GM21786 (cell line): ENCODE measurements at regions not wholly inside any gene's neighbourhood (a gene's known extent, or its start where the extent isn't known, plus 50 kb on each side); places are given as distances from the start of the nearest gene placed in this dataset.
"Not testable (repeated sequence)": the region's sequence is repeated elsewhere in the genome, so short reads cannot be mapped to it uniquely, and the experiment has no call there.

Experiments
- ATAC-seq: cut with Tn5 transposase; IDR thresholded peaks from one replicate; pipeline ENCODE4 v1.9.1; 2021; ENCODE audit not compliant: unreplicated experiment

GRCh38 chr12:34301251-34302130, 279.2 kb downstream of the ALG10 start:
- ATAC-seq = no peak

DNA sequence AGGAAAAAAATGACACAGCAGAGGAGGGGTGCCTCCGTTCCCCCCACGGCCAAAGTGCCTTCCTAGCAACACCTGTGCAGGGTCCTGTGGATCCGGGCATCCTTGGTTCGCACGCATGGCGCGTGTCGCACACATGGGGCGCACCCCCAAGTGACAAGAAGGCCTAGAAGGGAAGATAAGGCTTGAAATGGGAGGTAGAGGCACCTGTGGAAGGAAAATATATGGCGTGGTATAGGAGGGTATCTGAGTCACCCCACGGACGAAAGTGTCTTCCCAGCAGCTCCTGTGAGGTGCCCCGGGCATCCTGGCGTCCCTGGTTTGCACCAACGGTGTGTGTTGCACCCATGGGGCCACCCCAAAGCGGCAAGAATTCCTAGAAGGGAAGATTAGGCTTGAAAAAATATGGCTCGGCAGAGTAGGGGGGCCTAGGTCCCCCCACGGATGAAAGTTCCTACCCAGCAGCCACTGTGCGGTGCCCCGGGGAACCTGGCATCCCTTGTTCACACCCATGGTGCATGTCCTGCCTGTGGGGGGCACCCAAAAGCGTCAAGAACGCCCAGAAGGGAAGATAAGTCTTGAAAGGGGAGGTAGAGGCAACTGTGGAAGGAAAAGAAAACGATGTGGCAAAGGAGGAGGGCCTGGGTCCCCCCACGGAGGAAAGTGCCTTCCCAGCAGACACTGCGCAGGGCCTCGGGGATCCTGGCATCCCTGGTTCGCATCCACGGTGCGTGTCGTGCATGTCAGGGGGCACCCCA, 280.0 kb downstream of the ALG10 start:
- ATAC-seq = no peak

DNA sequence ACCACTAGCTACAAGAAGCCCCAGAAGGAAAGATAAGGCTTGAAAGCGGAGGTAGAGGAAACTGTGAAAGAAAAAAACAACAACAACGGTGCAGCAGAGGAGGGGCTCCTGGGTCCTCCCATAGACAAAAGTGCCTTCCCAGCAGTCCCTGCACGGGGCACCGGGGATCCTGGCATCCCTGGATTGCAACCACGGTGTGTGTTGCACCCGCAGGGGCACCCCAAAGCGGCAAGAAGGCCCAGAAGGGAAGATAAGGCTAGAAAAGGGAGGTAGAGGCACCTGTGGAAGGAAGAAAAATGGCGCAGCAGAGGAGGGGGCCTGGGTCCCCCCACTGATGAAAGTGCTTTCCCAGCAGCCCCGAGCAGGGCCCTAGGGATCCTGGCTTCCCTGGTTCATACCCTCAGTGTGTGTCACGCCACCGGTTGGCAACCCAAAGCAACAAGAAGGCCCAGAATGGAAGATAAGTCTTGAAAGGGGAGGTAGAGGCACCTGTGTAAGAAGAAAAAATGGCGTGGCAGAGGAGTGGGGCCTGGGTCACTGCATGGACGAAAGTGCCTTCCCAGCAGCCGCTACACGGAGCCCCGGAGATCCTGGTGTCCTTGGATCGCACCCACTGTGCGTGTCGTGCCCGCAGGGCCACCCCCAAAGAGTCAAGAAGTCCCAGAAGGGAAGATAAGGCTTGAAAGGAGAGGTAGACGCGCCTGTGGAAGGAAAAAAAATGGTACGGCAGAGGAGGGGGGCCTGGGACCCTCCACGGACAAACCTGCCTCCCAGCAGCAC, 281.0 kb downstream of the ALG10 start:
- no peak for ATAC-seq

- ATAC-seq = no peak
Observed at GRCh38 chr12:34304001-34304400, 281.7 kb downstream of the ALG10 start.

DNA sequence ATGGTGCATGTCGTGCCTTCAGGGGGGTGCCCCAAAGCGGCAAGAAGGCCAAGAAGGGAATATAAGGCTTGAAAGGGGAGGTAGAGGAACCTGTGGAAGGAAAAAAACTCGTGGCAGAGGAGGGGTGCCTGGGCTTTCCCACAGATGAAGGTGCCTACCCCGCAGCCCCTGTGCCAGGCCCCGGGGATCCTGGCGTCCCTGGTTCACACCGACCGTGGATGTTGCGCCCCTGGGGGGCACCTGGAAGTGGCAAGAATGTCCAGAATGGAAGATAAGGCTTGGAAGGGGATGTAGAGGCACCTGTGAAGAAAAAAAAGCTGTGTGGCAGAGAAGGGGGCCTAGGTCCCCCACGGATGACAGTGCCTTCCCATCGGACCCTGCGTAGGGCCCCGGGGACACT, 282.2 kb downstream of the ALG10 start:
- no peak for ATAC-seq

- ATAC-seq = no peak
Observed at GRCh38 chr12:34305176-34305575, 282.9 kb downstream of the ALG10 start.

- no peak for ATAC-seq
Observed at GRCh38 chr12:34306133-34306830, 284.0 kb downstream of the ALG10 start.

DNA sequence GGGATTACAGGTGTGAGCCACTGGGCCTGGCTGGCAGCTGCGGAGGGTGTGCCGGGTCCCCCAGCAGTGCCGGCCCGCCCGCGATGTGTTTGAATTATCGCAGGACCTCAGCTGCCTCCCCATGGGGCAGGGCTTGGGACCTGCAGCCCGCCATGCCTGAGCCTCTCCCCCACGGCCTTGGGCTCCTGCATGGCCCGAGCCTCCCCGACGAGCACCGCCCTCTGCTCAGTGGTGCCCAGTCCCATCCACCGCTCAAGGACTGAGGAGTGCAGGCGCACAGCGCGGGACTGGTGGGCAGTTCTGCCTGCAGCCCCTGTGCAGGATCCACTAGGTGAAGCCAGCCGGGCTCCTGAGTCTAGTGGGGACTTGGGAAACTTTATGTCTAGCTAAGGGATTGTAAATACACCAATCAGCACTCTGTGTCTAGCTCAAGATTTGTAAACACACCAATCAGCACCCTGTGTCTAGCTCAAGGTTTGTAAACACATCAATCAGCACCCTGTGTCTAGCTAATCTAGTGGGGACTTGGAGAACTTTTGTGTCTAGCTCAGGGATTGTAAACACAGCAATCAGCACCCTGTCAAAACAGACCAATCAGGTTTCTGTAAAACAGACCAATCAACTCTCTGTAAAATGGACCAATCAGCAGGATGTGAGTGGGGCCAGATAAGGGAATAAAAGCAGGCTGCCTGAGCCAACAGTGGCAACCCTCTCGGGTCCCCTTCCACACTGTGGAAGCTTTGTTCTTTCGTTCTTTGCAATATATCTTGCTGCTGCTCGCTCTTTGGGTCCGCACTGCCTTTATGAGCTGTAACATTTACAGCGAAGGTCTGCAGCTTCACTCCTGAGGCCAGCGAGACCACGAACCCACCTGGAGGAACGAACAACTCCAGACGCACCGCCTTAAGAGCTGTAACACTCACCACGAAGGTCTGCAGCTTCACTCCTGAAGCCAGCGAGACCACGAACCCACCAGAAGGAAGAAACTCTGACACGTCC, 287.8 kb downstream of the ALG10 start:
- ATAC-seq = not testable (repeated sequence)

- ATAC-seq = no peak
Observed at GRCh38 chr12:34311337-34311736, 289.0 kb downstream of the ALG10 start.

DNA sequence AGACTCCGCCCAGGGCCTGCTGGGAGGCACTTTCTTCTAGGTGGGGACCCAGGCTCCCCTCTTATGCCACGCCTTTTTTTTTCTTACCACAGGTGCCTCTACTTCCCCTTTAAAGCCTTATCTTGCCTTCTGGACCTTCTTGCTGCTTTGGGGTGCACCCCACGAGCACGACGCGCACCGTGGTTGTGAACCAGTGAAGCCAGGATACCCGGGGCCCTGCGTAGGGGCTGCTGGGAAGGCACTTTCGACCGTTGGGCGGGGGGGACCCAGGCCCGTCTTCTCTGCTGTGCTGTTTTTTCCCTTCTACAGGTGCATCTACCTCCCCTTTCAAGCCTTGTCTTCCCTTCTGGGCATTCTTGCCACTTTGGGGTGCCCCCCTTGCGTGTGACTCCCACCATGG, 305.4 kb downstream of the ALG10 start:
- ATAC-seq = no peak

GRCh38 chr12:34333337-34333736, 311.0 kb downstream of the ALG10 start:
- no peak for ATAC-seq

- ATAC-seq = no peak
Observed at GRCh38 chr12:34334538-34334937, 312.2 kb downstream of the ALG10 start.

GRCh38 chr12:34334953-34335743, 312.9 kb downstream of the ALG10 start:
- no peak for ATAC-seq

DNA sequence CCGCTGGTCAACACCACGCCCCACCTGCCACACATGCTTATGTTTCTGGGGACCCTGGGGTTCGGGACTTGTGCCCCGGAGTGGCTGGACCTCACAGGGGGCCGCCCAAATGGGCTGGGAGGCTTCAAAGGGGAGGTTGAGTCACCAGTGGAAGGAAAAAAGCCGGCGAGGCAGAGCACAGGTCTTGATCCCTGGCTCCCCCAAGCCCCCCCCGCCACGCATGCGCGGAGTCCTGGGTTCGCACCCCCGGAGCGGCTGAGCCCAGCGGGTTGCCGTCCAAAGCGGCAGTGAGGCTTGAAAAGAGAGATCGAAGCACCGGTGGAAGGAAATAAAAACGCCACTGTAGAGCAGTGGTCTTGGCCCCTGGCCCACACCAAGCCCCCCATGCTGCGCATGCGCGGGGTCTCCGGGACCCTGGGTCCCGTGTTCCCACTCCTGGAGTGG, 313.5 kb downstream of the ALG10 start:
- no peak for ATAC-seq

GRCh38 chr12:34336619-34337465, 314.5 kb downstream of the ALG10 start:
- ATAC-seq = no peak

DNA sequence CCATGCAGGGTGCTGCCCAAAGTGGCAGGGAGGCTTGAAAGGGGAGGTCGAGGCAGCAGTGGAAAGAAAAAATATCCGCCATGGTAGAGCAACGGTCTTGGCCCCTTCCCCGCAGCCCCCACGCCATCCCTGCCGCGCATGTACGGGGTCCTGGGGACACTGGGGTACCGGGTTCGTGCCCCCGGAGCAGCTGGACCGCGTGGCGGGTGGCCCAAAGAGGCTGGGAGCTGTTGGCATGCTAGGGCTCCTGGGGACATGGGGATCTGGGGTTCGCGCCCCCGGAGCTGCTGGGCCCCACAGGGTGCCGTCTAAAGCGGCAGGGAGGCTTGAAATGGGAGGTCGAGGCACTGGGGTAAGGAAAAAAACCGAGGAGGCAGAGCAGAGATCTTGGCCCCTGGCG, 316.5 kb downstream of the ALG10 start:
- no peak for ATAC-seq

- ATAC-seq = no peak
Observed at GRCh38 chr12:34339922-34340321, 317.6 kb downstream of the ALG10 start.
